Thyroid gland (tissue), 4 donors: ENCODE measurements at regions not wholly inside any gene's neighbourhood (a gene's known extent, or its start where the extent isn't known, plus 50 kb on each side); places are given as distances from the start of the nearest gene placed in this dataset.

ENCODE experiments used
- DNase-seq, 2 donors: peaks; one replicate each; pipeline ENCODE4 v3.0.0-alpha.2; 2019
- H3K27ac ChIP-seq, 3 donors: fragments of 200-600 bp; sonication (generic); 1 replicate in 2 of 3; 2 replicates in 1 of 3; pipeline ENCODE4 v1.5.1; 2016 to 2019; ENCODE audit warnings: mild to moderate bottlenecking in 1 of 3, moderate library complexity in 1 of 3
- H3K27me3 ChIP-seq: fragments of 200-600 bp; sonication (generic); one replicate; pipeline ENCODE4 v1.5.1; 2019
- H3K36me3 ChIP-seq, 2 donors: fragments of 200-600 bp; sonication (generic); one replicate each; pipeline ENCODE4 v1.5.1; 2016 to 2019
- H3K4me1 ChIP-seq, 2 donors: fragments of 200-600 bp; sonication (generic); one replicate each; pipeline ENCODE4 v1.5.1; 2017 to 2019
- H3K4me3 ChIP-seq, 3 donors: fragments of 200-600 bp; sonication (generic); replicated peaks in 1 of 3; 1 replicate in 2 of 3; 2 replicates in 1 of 3; pipeline ENCODE4 v1.5.1; 2016; ENCODE audit warnings: mild to moderate bottlenecking in 1 of 3
- H3K9me3 ChIP-seq: fragments of 200-600 bp; sonication (generic); one replicate; pipeline ENCODE4 v1.5.1; 2017
- POLR2A ChIP-seq, 2 donors: fragments of 450-650 bp; IDR thresholded peaks; one replicate each; pipeline ENCODE4 v1.6.1; 2017; ENCODE audit warnings: antibody characterized with exemption in 2 of 2, mild to moderate bottlenecking in 2 of 2, moderate library complexity in 1 of 2
- WGBS, 2 donors: methylation state at CpG; one replicate each; pipeline ENCODE4 v1.1.5; 2017; 5-methylcytosine and 5-hydroxymethylcytosine counted together
- intact Hi-C: fragments of 100-400 bp; cut with DNase I; formaldehyde crosslinking; loops from one replicate; pipeline ENCODE4 v1.15.1; 2023
- TF ChIP-seq, protein P1 (sequence below), 6 experiments: fragments of 200-600 bp in 3 of 6; fragments of 450-650 bp in 3 of 6; sonication (generic) in 3 of 6; IDR thresholded peaks; one replicate each; pipeline ENCODE4 v1.5.1; 2016 to 2019; ENCODE audit warnings: antibody characterized with exemption in 6 of 6, mild to moderate bottlenecking in 2 of 6, inconsistent platforms in 1 of 6, moderate library complexity in 1 of 6

GRCh38 chr3:16810593-16811367 is 74.0 kb upstream of the PLCL2 start:
- Histone ChIP-seq H3K4me1 (no peaks in the 10 kb centered on the region), H3K27ac (no peak overlapping the region), H3K9me3 (no peaks in the 10 kb centered on the region), H3K27me3 (no peaks in the 10 kb centered on the region), H3K4me3 (no peak overlapping the region), H3K36me3 (no peaks in the 10 kb centered on the region)
- WGBS, 2 donors = 68 to 69% methylated on average over 7 of the region's 7 CpGs
- TF ChIP-seq, protein P1, sequence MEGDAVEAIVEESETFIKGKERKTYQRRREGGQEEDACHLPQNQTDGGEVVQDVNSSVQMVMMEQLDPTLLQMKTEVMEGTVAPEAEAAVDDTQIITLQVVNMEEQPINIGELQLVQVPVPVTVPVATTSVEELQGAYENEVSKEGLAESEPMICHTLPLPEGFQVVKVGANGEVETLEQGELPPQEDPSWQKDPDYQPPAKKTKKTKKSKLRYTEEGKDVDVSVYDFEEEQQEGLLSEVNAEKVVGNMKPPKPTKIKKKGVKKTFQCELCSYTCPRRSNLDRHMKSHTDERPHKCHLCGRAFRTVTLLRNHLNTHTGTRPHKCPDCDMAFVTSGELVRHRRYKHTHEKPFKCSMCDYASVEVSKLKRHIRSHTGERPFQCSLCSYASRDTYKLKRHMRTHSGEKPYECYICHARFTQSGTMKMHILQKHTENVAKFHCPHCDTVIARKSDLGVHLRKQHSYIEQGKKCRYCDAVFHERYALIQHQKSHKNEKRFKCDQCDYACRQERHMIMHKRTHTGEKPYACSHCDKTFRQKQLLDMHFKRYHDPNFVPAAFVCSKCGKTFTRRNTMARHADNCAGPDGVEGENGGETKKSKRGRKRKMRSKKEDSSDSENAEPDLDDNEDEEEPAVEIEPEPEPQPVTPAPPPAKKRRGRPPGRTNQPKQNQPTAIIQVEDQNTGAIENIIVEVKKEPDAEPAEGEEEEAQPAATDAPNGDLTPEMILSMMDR (IDR thresholded peaks at IDR 0.05) = no peak
- TF ChIP-seq POLR2A (IDR thresholded peaks at IDR 0.05) = no peak
- intact Hi-C loops = no loop called here
- no peak for DNase-seq

DNA sequence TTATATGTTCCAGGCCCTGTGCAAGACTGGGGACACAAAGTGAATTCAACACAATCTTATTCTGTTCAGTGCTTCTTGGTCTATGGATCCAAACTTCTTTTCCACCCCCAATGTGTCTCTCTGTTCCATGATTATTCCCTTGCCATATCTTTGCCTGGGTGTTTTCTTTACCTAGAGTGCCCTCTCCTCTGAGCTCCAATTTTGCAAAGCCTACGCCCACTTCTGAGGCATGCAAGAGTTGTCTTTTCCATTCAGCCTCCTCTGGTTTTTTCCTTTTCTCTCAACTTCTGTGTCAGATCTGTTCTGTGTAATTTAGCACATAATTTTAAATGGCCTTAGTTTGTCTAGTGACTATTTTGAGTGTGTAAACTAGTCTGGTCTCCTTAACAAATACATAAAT is 72.8 kb upstream of the PLCL2 start:
- TF ChIP-seq, protein P1 (IDR thresholded peaks at IDR 0.05) = no peak
- TF ChIP-seq POLR2A (IDR thresholded peaks at IDR 0.05) = no peak
- Histone ChIP-seq H3K27ac (no peak overlapping the region), H3K36me3 (no peaks in the 10 kb centered on the region), H3K4me3 (no peak overlapping the region), H3K4me1 (no peaks in the 10 kb centered on the region), H3K9me3 (no peaks in the 10 kb centered on the region), H3K27me3 (no peaks in the 10 kb centered on the region)
- DNase-seq = no peak
- intact Hi-C loops = no loop called here
- WGBS, 2 donors = 86 to 92% methylated on average over 1 of the region's 1 CpG

GRCh38 chr3:16813336-16813735 is 71.4 kb upstream of the PLCL2 start:
- intact Hi-C loops = no loop called here
- TF ChIP-seq, protein P1 (IDR thresholded peaks at IDR 0.05) = no peak
- no peak for TF ChIP-seq POLR2A (IDR thresholded peaks at IDR 0.05)
- no peak overlapping the region for H3K4me3 ChIP-seq
- H3K4me1 ChIP-seq = no peaks in the 10 kb centered on the region
- H3K27ac ChIP-seq = no peak overlapping the region
- H3K27me3 ChIP-seq = no peaks in the 10 kb centered on the region
- H3K36me3 ChIP-seq = no peaks in the 10 kb centered on the region
- DNase-seq = no peak
- no peaks in the 10 kb centered on the region for H3K9me3 ChIP-seq

DNA sequence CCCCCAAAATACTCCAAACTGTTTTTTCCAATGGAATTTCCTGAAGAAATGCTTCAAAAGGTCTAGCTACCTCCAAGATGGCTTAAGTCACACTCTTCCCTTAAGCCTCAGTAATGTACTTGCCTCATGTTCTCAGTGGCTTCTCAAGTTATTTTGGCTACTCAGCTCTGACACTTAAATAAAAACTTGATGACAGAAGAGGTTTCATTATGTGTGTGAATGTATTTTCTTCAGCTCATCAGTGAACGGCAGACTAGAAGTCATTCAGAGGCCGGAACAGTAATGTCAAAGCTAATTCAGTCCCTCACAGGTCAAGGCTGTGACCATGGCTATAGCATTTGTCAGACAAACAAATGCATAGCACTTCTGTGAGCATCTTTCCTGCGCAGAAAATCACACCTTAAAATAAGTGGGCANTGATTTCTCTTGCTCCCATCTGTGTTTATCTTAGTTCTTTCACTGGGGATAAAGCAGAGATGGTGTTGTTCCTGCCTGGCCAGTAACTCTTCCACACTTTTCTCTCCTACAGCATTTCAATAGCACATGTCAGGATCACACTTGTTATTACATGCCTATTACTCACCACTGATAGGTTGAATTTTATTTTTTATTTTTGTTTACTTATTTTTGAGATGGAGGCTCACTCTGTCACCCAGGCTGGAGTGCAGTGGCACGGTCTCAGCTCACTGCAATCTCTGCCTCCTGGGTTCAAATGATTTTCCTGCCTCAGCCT is 68.5 kb upstream of the PLCL2 start:
- intact Hi-C loops = no loop called here
- DNase-seq = no peak
- H3K4me3 ChIP-seq = no peak overlapping the region
- H3K4me1 ChIP-seq = no peaks in the 10 kb centered on the region
- no peaks in the 10 kb centered on the region for H3K36me3 ChIP-seq
- 62 to 79% methylated on average over 4 of the region's 4 CpGs for WGBS, 2 donors
- no peaks in the 10 kb centered on the region for H3K27me3 ChIP-seq
- no peak overlapping the region for H3K27ac ChIP-seq
- H3K9me3 ChIP-seq = no peaks in the 10 kb centered on the region
- TF ChIP-seq, protein P1 (IDR thresholded peaks at IDR 0.05) = no peak
- no peak for TF ChIP-seq POLR2A (IDR thresholded peaks at IDR 0.05)

- no peak for TF ChIP-seq POLR2A (IDR thresholded peaks at IDR 0.05)
- TF ChIP-seq, protein P1 (IDR thresholded peaks at IDR 0.05) = no peak
- 76 to 78% methylated on average over 2 of the region's 2 CpGs for WGBS, 2 donors
- Histone ChIP-seq H3K4me1 (no peaks in the 10 kb centered on the region), H3K27me3 (no peaks in the 10 kb centered on the region), H3K9me3 (no peaks in the 10 kb centered on the region), H3K27ac (no peak overlapping the region), H3K36me3 (no peaks in the 10 kb centered on the region), H3K4me3 (no peak overlapping the region)
- DNase-seq = no peak
- intact Hi-C loops = no loop called here
Measured at GRCh38 chr3:16817197-16817596, 67.6 kb upstream of the PLCL2 start.
